Naive thymus-derived CD4-positive, alpha-beta T cell (primary cell): ENCODE measurements at regions not wholly inside any gene's neighbourhood (a gene's known extent, or its start where the extent isn't known, plus 50 kb on each side); places are given as distances from the start of the nearest gene placed in this dataset.
"Not testable (repeated sequence)": the region's sequence is repeated elsewhere in the genome, so short reads cannot be mapped to it uniquely, and the experiment has no call there.

Experiments
- ATAC-seq: fragments of 150-1000 bp; cut with Tn5 transposase; 2 replicates; pipeline ENCODE4 v1.10.0; 2021; ENCODE audit warnings: mild to moderate bottlenecking, moderate library complexity
- CTCF ChIA-PET: fragments of 350-600 bp; sonication (Branson Sonifier 250); formaldehyde crosslinking; loops from one replicate; lab custom pipeline; 2021; ENCODE audit warnings: antibody characterized with exemption; lab: Charles Lee
- POLR2A ChIA-PET: fragments of 350-600 bp; sonication (Branson Sonifier 250); formaldehyde crosslinking; loops from one replicate; lab custom pipeline; 2021; ENCODE audit warnings: antibody characterized with exemption, inconsistent platforms; lab: Charles Lee
- DNase-seq, 9 donors: peaks; one replicate each; pipeline versions ENCODE4 v3.0.0 to v3.0.0-alpha.2; 2020 to 2022; ENCODE audit warnings: mixed read lengths in 1 of 9
- H3K27ac ChIP-seq: one replicate; pipeline ENCODE4 v1.7.0; 2013; ENCODE audit warnings: mild to moderate bottlenecking, low read depth, low read length, moderate library complexity
- H3K27me3 ChIP-seq, 2 donors: one replicate each; pipeline ENCODE4 v1.7.0; 2013; ENCODE audit warnings: low read length in 2 of 2, mild to moderate bottlenecking in 2 of 2, moderate library complexity in 2 of 2; ENCODE audit not compliant: control insufficient read depth in 2 of 2, insufficient read depth in 2 of 2
- H3K36me3 ChIP-seq, 3 experiments: 1 replicate in 2 of 3; 2 replicates in 1 of 3; pipeline ENCODE4 v1.7.0; 2013; ENCODE audit warnings: low read length in 3 of 3, mild to moderate bottlenecking in 3 of 3, moderate library complexity in 1 of 3; ENCODE audit not compliant: insufficient read depth in 3 of 3, control insufficient read depth in 2 of 3
- H3K4me1 ChIP-seq, 2 donors: one replicate each; pipeline ENCODE4 v1.7.0; 2013; ENCODE audit warnings: low read length in 2 of 2, mild to moderate bottlenecking in 2 of 2, moderate library complexity in 1 of 2; ENCODE audit not compliant: control insufficient read depth in 2 of 2, insufficient read depth in 2 of 2
- H3K4me3 ChIP-seq: 2 replicates; pipeline ENCODE4 v1.7.0; 2013; ENCODE audit warnings: mild to moderate bottlenecking, low read length
- H3K9me3 ChIP-seq, 3 experiments: 1 replicate in 2 of 3; 2 replicates in 1 of 3; pipeline ENCODE4 v1.7.0; 2013; ENCODE audit warnings: low read length in 3 of 3; ENCODE audit not compliant: control insufficient read depth in 2 of 3
- H3K27ac Mint-ChIP-seq, 9 donors: one replicate each; pipeline ENCODE4 v1.8.0; 2020 to 2022; ENCODE audit warnings: mixed read lengths in 9 of 9, mild to moderate bottlenecking in 8 of 9, moderate library complexity in 5 of 9, inconsistent platforms in 2 of 9
- H3K27me3 Mint-ChIP-seq, 5 donors: one replicate each; pipeline ENCODE4 v1.8.0; 2021 to 2022; ENCODE audit warnings: mixed read lengths in 5 of 5, mild to moderate bottlenecking in 1 of 5
- H3K36me3 Mint-ChIP-seq, 5 donors: one replicate each; pipeline ENCODE4 v1.8.0; 2020 to 2022; ENCODE audit warnings: mixed read lengths in 5 of 5, mild to moderate bottlenecking in 3 of 5, inconsistent platforms in 1 of 5
- H3K4me1 Mint-ChIP-seq, 7 donors: one replicate each; pipeline ENCODE4 v1.8.0; 2020 to 2022; ENCODE audit warnings: mixed read lengths in 7 of 7, mild to moderate bottlenecking in 3 of 7, inconsistent platforms in 1 of 7
- H3K4me3 Mint-ChIP-seq, 10 donors: one replicate each; pipeline ENCODE4 v1.8.0; 2020 to 2022; ENCODE audit warnings: mild to moderate bottlenecking in 10 of 10, mixed read lengths in 10 of 10, moderate library complexity in 6 of 10, inconsistent platforms in 2 of 10
- H3K9me3 Mint-ChIP-seq, 11 donors: one replicate each; pipeline ENCODE4 v1.8.0; 2020 to 2022; ENCODE audit warnings: mixed read lengths in 11 of 11, mild to moderate bottlenecking in 4 of 11, inconsistent platforms in 1 of 11, moderate library complexity in 1 of 11
- intact Hi-C, 2 donors: fragments of 100-400 bp; cut with micrococcal nuclease; formaldehyde crosslinking; loops; one replicate each; pipeline ENCODE4 v1.15.1; 2023

- H3K27ac Mint-ChIP-seq, intact Hi-C loops, H3K4me1 ChIP-seq, H3K27me3 Mint-ChIP-seq, H3K4me3 Mint-ChIP-seq, CTCF ChIA-PET, H3K36me3 ChIP-seq, ATAC-seq, H3K36me3 Mint-ChIP-seq, H3K4me3 ChIP-seq, H3K27me3 ChIP-seq, DNase-seq, H3K9me3 ChIP-seq, H3K4me1 Mint-ChIP-seq, H3K27ac ChIP-seq, POLR2A ChIA-PET: not testable (repeated sequence)
- H3K9me3 Mint-ChIP-seq: peaks cover 2 to 19% (median 7%) of the 10 kb centered on the region in 11 donors
These were observed 272.0 kb upstream of the NAALADL2 start for GRCh38 chr3:174587137-174587536.

GRCh38 chr3:174596447-174596982, 262.6 kb upstream of the NAALADL2 start:
- H3K27me3 Mint-ChIP-seq: no peaks in the 10 kb centered on the region
- no peaks in the 10 kb centered on the region for H3K36me3 ChIP-seq
- intact Hi-C loops: no loop called here
- H3K36me3 Mint-ChIP-seq: no peaks in the 10 kb centered on the region
- H3K4me1 ChIP-seq: no peaks in the 10 kb centered on the region
- no peak overlapping the region for H3K27ac ChIP-seq
- H3K4me3 Mint-ChIP-seq: no peak overlapping the region
- no peak overlapping the region for H3K27ac Mint-ChIP-seq
- no peak for ATAC-seq
- no peaks in the 10 kb centered on the region for H3K27me3 ChIP-seq
- peaks cover 0 to 5% (median 0%) of the 10 kb centered on the region in 11 donors for H3K9me3 Mint-ChIP-seq
- POLR2A ChIA-PET: no interaction called here
- no peaks in the 10 kb centered on the region for H3K4me1 Mint-ChIP-seq
- no peak for DNase-seq
- CTCF ChIA-PET: no interaction called here
- H3K9me3 ChIP-seq: no peaks in the 10 kb centered on the region
- no peak overlapping the region for H3K4me3 ChIP-seq

GRCh38 chr3:174598885-174599439, 260.2 kb upstream of the NAALADL2 start:
- Mint-ChIP-seq H3K4me1 (no peaks in the 10 kb centered on the region), H3K4me3 (no peak overlapping the region), H3K27ac (no peak overlapping the region), H3K9me3 (peaks cover 0 to 9% (median 0%) of the 10 kb centered on the region in 11 donors), H3K36me3 (no peaks in the 10 kb centered on the region), H3K27me3 (no peaks in the 10 kb centered on the region)
- DNase-seq (no peak), ATAC-seq (no peak)
- H3K27me3 ChIP-seq: no peaks in the 10 kb centered on the region
- no peaks in the 10 kb centered on the region for H3K4me1 ChIP-seq
- ChIA-PET CTCF (no interaction called here), POLR2A (no interaction called here)
- no peaks in the 10 kb centered on the region for H3K36me3 ChIP-seq
- intact Hi-C loops: no loop called here
- no peak overlapping the region for H3K4me3 ChIP-seq
- no peaks in the 10 kb centered on the region for H3K9me3 ChIP-seq
- no peak overlapping the region for H3K27ac ChIP-seq

GRCh38 chr3:174613173-174613572, 246.0 kb upstream of the NAALADL2 start:
- DNase-seq (no peak), ATAC-seq (no peak)
- no peak overlapping the region for H3K4me3 ChIP-seq
- no peaks in the 10 kb centered on the region for H3K36me3 ChIP-seq
- H3K4me1 Mint-ChIP-seq: peaks cover 0 to 2% (median 0%) of the 10 kb centered on the region in 7 donors
- H3K9me3 Mint-ChIP-seq: peaks cover 0 to 15% (median 4%) of the 10 kb centered on the region in 11 donors
- no peak overlapping the region for H3K27ac Mint-ChIP-seq
- no peak overlapping the region for H3K4me3 Mint-ChIP-seq
- intact Hi-C loops: no loop called here
- no peaks in the 10 kb centered on the region for H3K4me1 ChIP-seq
- H3K36me3 Mint-ChIP-seq: no peaks in the 10 kb centered on the region
- POLR2A ChIA-PET: no interaction called here
- no peaks in the 10 kb centered on the region for H3K27me3 Mint-ChIP-seq
- H3K27me3 ChIP-seq: no peaks in the 10 kb centered on the region
- no peak overlapping the region for H3K27ac ChIP-seq
- no peaks in the 10 kb centered on the region for H3K9me3 ChIP-seq
- CTCF ChIA-PET: no interaction called here

- DNase-seq (no peak), ATAC-seq (no peak)
- Mint-ChIP-seq H3K4me1 (peaks cover 0 to 4% (median 0%) of the 10 kb centered on the region in 7 donors), H3K36me3 (no peaks in the 10 kb centered on the region), H3K27ac (no peak overlapping the region), H3K9me3 (peaks cover 0 to 14% (median 3%) of the 10 kb centered on the region in 11 donors), H3K4me3 (no peak overlapping the region), H3K27me3 (no peaks in the 10 kb centered on the region)
- no peak overlapping the region for H3K27ac ChIP-seq
- no peak overlapping the region for H3K4me3 ChIP-seq
- ChIA-PET CTCF (no interaction called here), POLR2A (no interaction called here)
- H3K4me1 ChIP-seq: no peaks in the 10 kb centered on the region
- no peaks in the 10 kb centered on the region for H3K9me3 ChIP-seq
- H3K36me3 ChIP-seq: no peaks in the 10 kb centered on the region
- intact Hi-C loops: no loop called here
- H3K27me3 ChIP-seq: no peaks in the 10 kb centered on the region
These were observed 245.1 kb upstream of the NAALADL2 start for GRCh38 chr3:174614036-174614435.

GRCh38 chr3:174618368-174619080, 240.6 kb upstream of the NAALADL2 start:
- no peak overlapping the region for H3K4me3 Mint-ChIP-seq
- peaks cover 0 to 4% (median 0%) of the 10 kb centered on the region in 7 donors for H3K4me1 Mint-ChIP-seq
- no peak overlapping the region for H3K27ac ChIP-seq
- no peaks in the 10 kb centered on the region for H3K4me1 ChIP-seq
- POLR2A ChIA-PET: no interaction called here
- no peaks in the 10 kb centered on the region for H3K27me3 Mint-ChIP-seq
- no peaks in the 10 kb centered on the region for H3K36me3 ChIP-seq
- H3K36me3 Mint-ChIP-seq: no peaks in the 10 kb centered on the region
- H3K9me3 ChIP-seq: no peaks in the 10 kb centered on the region
- peaks cover 0 to 1% (median 0%) of the 10 kb centered on the region in 11 donors for H3K9me3 Mint-ChIP-seq
- no peak overlapping the region for H3K27ac Mint-ChIP-seq
- intact Hi-C loops: no loop called here
- ATAC-seq (no peak), DNase-seq (no peak)
- no peaks in the 10 kb centered on the region for H3K27me3 ChIP-seq
- H3K4me3 ChIP-seq: no peak overlapping the region
- CTCF ChIA-PET: interaction anchor here (0.8 kb wide), 1 partner anchor 14 kb away, joined by 4 read pairs; no protein-coding TSS in a partner anchor

GRCh38 chr3:174619239-174619638, 239.9 kb upstream of the NAALADL2 start:
- CTCF ChIA-PET: no interaction called here
- Mint-ChIP-seq H3K27me3 (no peaks in the 10 kb centered on the region), H3K27ac (no peak overlapping the region), H3K9me3 (peaks cover 0 to 1% (median 0%) of the 10 kb centered on the region in 11 donors), H3K4me1 (peaks cover 0 to 4% (median 0%) of the 10 kb centered on the region in 7 donors), H3K4me3 (no peak overlapping the region), H3K36me3 (no peaks in the 10 kb centered on the region)
- H3K27ac ChIP-seq: no peak overlapping the region
- ATAC-seq (no peak), DNase-seq (no peak)
- H3K4me3 ChIP-seq: no peak overlapping the region
- H3K36me3 ChIP-seq: no peaks in the 10 kb centered on the region
- no peaks in the 10 kb centered on the region for H3K27me3 ChIP-seq
- intact Hi-C loops: no loop called here
- no peaks in the 10 kb centered on the region for H3K4me1 ChIP-seq
- no peaks in the 10 kb centered on the region for H3K9me3 ChIP-seq
- POLR2A ChIA-PET: no interaction called here
